ENCODE measurements at regions not wholly inside any gene's neighbourhood (a gene's known extent, or its start where the extent isn't known, plus 50 kb on each side); places are given as distances from the start of the nearest gene placed in this dataset.

GRCh38 chr6:2384528-2384927 is 139.1 kb upstream of the GMDS start:
- no peak for TF ChIP-seq POLR2A (IDR thresholded peaks at IDR 0.05; ENCODE audit: borderline replicate concordance, extremely low read depth, insufficient read depth, insufficient read length)
- TF ChIP-seq ATF3 (IDR thresholded peaks at IDR 0.05): no peak
- no peak for TF ChIP-seq CTCF (IDR thresholded peaks at IDR 0.05 in 2 of 3, conservative IDR thresholded peaks at IDR 0.05 in 1 of 3; ENCODE audit: borderline replicate concordance in 1 of 3, insufficient read depth in 1 of 3, low read depth in 2 of 3, low read length in 2 of 3)
- no peak for TF ChIP-seq EZH2 (IDR thresholded peaks at IDR 0.05)
- no peak for TF ChIP-seq CBX3 (IDR thresholded peaks at IDR 0.05; ENCODE audit: low read depth)
- TF ChIP-seq SRF (IDR thresholded peaks at IDR 0.05; ENCODE audit: low read depth): no peak
- no peak for TF ChIP-seq YY1 (IDR thresholded peaks at IDR 0.05; ENCODE audit: extremely low read depth, insufficient replicate concordance, low read depth, low read length)
- no peak for TF ChIP-seq ZNF274 (IDR thresholded peaks at IDR 0.05; ENCODE audit: low read depth, low read length)
- TF ChIP-seq REST (IDR thresholded peaks at IDR 0.05; ENCODE audit: low read depth): no peak
- TF ChIP-seq MAX (IDR thresholded peaks at IDR 0.05): no peak
- TF ChIP-seq POLR2AphosphoS5 (IDR thresholded peaks at IDR 0.05; ENCODE audit: low read depth, low read length): no peak
- TF ChIP-seq FOSL1 (IDR thresholded peaks at IDR 0.05; ENCODE audit: low read depth): no peak

Measured in HCT116 (cell line).